HepG2 (cell line): ENCODE measurements at regions not wholly inside any gene's neighbourhood (a gene's known extent, or its start where the extent isn't known, plus 50 kb on each side); places are given as distances from the start of the nearest gene placed in this dataset.
A peak's percentile ranks its signal among the peaks of the same experiment; 100 is the strongest.

Experiments used
- ATAC-seq: fragments of 200-7000 bp; cut with Tn5 transposase; 3 replicates; pipeline ENCODE4 v1.9.1; 2020; ENCODE audit warnings: mild to moderate bottlenecking, moderate library complexity
- BruUV-seq: library from RNA; stranded (reverse); fragments of 400-500 nt; replicated peaks from 2 replicates; lab custom pipeline; 2021; lab: Mats Ljungman, UMichigan
- CTCF ChIA-PET: fragments of 300-600 bp; formaldehyde crosslinking; extraction: SDS; loops from one replicate; lab custom pipeline; 2021; ENCODE audit warnings: low total read pairs, inconsistent platforms, low intra/inter-chr PET ratio; lab: Yijun Ruan, JAX
- POLR2A ChIA-PET: fragments of 350-600 bp; sonication (Branson Sonifier 250); formaldehyde crosslinking; loops from one replicate; lab custom pipeline; 2020; ENCODE audit warnings: antibody characterized with exemption, inconsistent platforms; lab: Yijun Ruan, JAX
- DNase-seq: peaks from one replicate; pipeline ENCODE4 v3.0.0-alpha.2; 2015; ENCODE audit warnings: low spot score
- FAIRE-seq: peaks from 3 replicates; lab custom pipeline; 2011; peaks lifted over from hg19 to GRCh38; lab: Jason Lieb, UNC
- H2AFZ ChIP-seq: one replicate; pipeline ENCODE4 v1.6.1; 2011; ENCODE audit warnings: low read length, inconsistent platforms
- H3K27ac ChIP-seq: fragments of 300-600 bp; 3 replicates; pipeline ENCODE4 v1.8.0; 2011; ENCODE audit warnings: mixed run types, mild to moderate bottlenecking, mixed read lengths, low read length, inconsistent platforms; ENCODE audit not compliant: insufficient read depth; ENCODE audit errors: extremely low read length
- H3K27me3 ChIP-seq, 2 experiments: fragments of 200-600 bp in 1 of 2; 2 replicates in 1 of 2; 3 replicates in 1 of 2; pipeline versions ENCODE4 v1.6.0 to v1.8.0; 2011; ENCODE audit warnings: low read length in 2 of 2, mild to moderate bottlenecking in 2 of 2, moderate library complexity in 2 of 2, inconsistent platforms in 1 of 2; ENCODE audit not compliant: insufficient read depth in 2 of 2, control insufficient read depth in 1 of 2
- H3K36me3 ChIP-seq, 2 experiments: fragments of 200-600 bp in 1 of 2; replicated peaks in 1 of 2; 2 replicates in 1 of 2; 3 replicates in 1 of 2; pipeline versions ENCODE4 v1.5.1 to v1.8.0; 2011; ENCODE audit warnings: low read length in 2 of 2, inconsistent platforms in 1 of 2; ENCODE audit not compliant: insufficient read depth in 2 of 2, control insufficient read depth in 1 of 2
- H3K4me1 ChIP-seq: 2 replicates; pipeline ENCODE4 v1.5.1; 2012; ENCODE audit warnings: low read length, inconsistent platforms; ENCODE audit not compliant: insufficient read depth
- H3K4me2 ChIP-seq: 2 replicates; pipeline ENCODE4 v1.6.0; 2011; ENCODE audit warnings: low read depth, low read length, inconsistent platforms
- H3K4me3 ChIP-seq, 3 experiments: fragments of 200-600 bp in 1 of 3; sonication (generic), shearing (Covaris generic) in 1 of 3; replicated peaks in 1 of 3; 2 replicates each; pipeline ENCODE4 v1.5.1; 2011 to 2016; ENCODE audit warnings: low read length in 3 of 3, inconsistent platforms in 2 of 3, low read depth in 2 of 3, mild to moderate bottlenecking in 2 of 3, control low read depth in 1 of 3, mixed read lengths in 1 of 3; ENCODE audit not compliant: insufficient read depth in 1 of 3
- H3K79me2 ChIP-seq: one replicate; pipeline ENCODE4 v1.6.1; 2011; ENCODE audit warnings: low read length, inconsistent platforms; ENCODE audit not compliant: insufficient read depth
- H3K9ac ChIP-seq: 2 replicates; pipeline ENCODE4 v1.6.0; 2011; ENCODE audit warnings: mild to moderate bottlenecking, low read depth, low read length, inconsistent platforms; ENCODE audit not compliant: insufficient read depth
- H3K9me3 ChIP-seq: 2 replicates; pipeline ENCODE4 v1.5.1; 2012; ENCODE audit warnings: mild to moderate bottlenecking, low read length
- H4K20me1 ChIP-seq: 2 replicates; pipeline ENCODE4 v1.6.0; 2011; ENCODE audit warnings: inconsistent platforms, mild to moderate bottlenecking, low read length, moderate library complexity; ENCODE audit not compliant: insufficient read depth
- HOXA9 ChIP-seq: sonication (generic); formaldehyde crosslinking; IDR thresholded peaks from 2 replicates; pipeline ENCODE4 v1.8.1; 2022; ENCODE audit warnings: missing genetic modification reagents, mild to moderate bottlenecking, moderate library complexity, borderline replicate concordance
- PHF21A ChIP-seq: sonication (generic); formaldehyde crosslinking; IDR thresholded peaks from 2 replicates; pipeline ENCODE4 v1.5.0; 2020; ENCODE audit warnings: mild to moderate bottlenecking, missing genetic modification reagents
- ZEB1 ChIP-seq: IDR thresholded peaks from 2 replicates; pipeline ENCODE4 v1.6.1; 2012; ENCODE audit warnings: mild to moderate bottlenecking, low read depth, inconsistent platforms; ENCODE audit not compliant: insufficient replicate concordance
- ZNF441 ChIP-seq: sonication (generic); formaldehyde crosslinking; IDR thresholded peaks from 2 replicates; pipeline ENCODE4 v1.7.0; 2021; ENCODE audit warnings: missing genetic modification reagents, borderline replicate concordance
- ZNF792 ChIP-seq: IDR thresholded peaks from 2 replicates; pipeline ENCODE4 v1.6.1; 2016
- WGBS: methylation state at CpG from one replicate; pipeline ENCODE4 v1.1.6; 2017; ENCODE audit warnings: low lambda C conversion rate; 5-methylcytosine and 5-hydroxymethylcytosine counted together
- in situ Hi-C: cut with HindIII; loops from 2 replicates; pipeline ENCODE4 v1.10.0; 2017; ENCODE audit warnings: low pct_unique_long_range_greater_than_20kb; ENCODE audit not compliant: extremely low pct_ligation_motif_present
- intact Hi-C: fragments of 100-400 bp; cut with micrococcal nuclease; formaldehyde crosslinking; loops from one replicate; pipeline ENCODE4 v1.10.0; 2022; ENCODE audit not compliant: unreplicated experiment
- TF ChIP-seq, protein P1 (sequence below): sonication (generic); formaldehyde crosslinking; IDR thresholded peaks from 2 replicates; pipeline ENCODE4 v1.4.0; 2020; ENCODE audit warnings: mild to moderate bottlenecking, missing genetic modification reagents
- TF ChIP-seq, protein P2 (sequence below): sonication (generic); formaldehyde crosslinking; IDR thresholded peaks from 2 replicates; pipeline ENCODE4 v1.9.0; 2021; ENCODE audit warnings: missing genetic modification reagents, mild to moderate bottlenecking, borderline replicate concordance
- TF ChIP-seq, protein P3 (sequence below): fragments of 450-650 bp; IDR thresholded peaks from 2 replicates; pipeline ENCODE4 v1.6.1; 2016

DNA sequence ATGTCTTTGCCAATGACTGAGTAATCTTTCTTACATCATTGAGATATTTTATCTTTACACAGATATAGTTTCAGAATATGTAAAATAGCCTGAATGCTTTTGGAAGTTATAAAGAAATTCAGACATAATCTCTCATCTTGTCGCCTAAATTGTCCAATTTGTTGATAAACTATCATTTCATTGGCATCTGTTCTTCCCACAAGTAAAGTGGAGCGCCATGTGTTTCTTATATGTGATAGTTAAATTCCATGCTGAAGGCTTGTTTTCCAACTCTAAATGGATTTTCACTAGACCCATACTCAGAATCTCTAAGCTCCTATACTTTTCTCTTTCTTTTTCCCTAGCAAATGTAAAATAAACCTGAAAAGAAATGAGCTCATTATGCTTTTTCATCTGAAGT is 640.1 kb upstream of the MBL2 start:
- Histone ChIP-seq H2AFZ (no peak overlapping the region), H3K4me1 (no peaks in the 10 kb centered on the region), H3K79me2 (no peaks in the 10 kb centered on the region), H4K20me1 (no peaks in the 10 kb centered on the region), H3K27ac (no peak overlapping the region), H3K9ac (no peak overlapping the region), H3K4me2 (no peak overlapping the region), H3K36me3 (no peaks in the 10 kb centered on the region), H3K4me3 (no peak overlapping the region), H3K9me3 (no peaks in the 10 kb centered on the region), H3K27me3 (no peaks in the 10 kb centered on the region)
- FAIRE-seq (no peak), ATAC-seq (no peak), DNase-seq (no peak)
- CTCF ChIA-PET: no interaction called here
- intact Hi-C loops: no loop called here
- TF ChIP-seq, protein P1, sequence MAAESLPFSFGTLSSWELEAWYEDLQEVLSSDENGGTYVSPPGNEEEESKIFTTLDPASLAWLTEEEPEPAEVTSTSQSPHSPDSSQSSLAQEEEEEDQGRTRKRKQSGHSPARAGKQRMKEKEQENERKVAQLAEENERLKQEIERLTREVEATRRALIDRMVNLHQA (CRISPR knock-in tag): no peak
- TF ChIP-seq HOXA9 (CRISPR knock-in tag) (no peak), ZNF441 (no peak), PHF21A (no peak), ZNF792 (no peak), ZEB1 (no peak)
- TF ChIP-seq, protein P2, sequence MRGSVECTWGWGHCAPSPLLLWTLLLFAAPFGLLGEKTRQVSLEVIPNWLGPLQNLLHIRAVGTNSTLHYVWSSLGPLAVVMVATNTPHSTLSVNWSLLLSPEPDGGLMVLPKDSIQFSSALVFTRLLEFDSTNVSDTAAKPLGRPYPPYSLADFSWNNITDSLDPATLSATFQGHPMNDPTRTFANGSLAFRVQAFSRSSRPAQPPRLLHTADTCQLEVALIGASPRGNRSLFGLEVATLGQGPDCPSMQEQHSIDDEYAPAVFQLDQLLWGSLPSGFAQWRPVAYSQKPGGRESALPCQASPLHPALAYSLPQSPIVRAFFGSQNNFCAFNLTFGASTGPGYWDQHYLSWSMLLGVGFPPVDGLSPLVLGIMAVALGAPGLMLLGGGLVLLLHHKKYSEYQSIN (CRISPR knock-in tag): no peak
- TF ChIP-seq, protein P3, sequence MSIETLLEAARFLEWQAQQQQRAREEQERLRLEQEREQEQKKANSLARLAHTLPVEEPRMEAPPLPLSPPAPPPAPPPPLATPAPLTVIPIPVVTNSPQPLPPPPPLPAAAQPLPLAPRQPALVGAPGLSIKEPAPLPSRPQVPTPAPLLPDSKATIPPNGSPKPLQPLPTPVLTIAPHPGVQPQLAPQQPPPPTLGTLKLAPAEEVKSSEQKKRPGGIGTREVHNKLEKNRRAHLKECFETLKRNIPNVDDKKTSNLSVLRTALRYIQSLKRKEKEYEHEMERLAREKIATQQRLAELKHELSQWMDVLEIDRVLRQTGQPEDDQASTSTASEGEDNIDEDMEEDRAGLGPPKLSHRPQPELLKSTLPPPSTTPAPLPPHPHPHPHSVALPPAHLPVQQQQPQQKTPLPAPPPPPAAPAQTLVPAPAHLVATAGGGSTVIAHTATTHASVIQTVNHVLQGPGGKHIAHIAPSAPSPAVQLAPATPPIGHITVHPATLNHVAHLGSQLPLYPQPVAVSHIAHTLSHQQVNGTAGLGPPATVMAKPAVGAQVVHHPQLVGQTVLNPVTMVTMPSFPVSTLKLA: peak; percentile 27; the same call in 1 of the 2 replicates
- no TSS peak for BruUV-seq
- in situ Hi-C loops: no loop called here
- WGBS: 0% methylated on average over 2 of the region's 2 CpGs
- POLR2A ChIA-PET: no interaction called here
